Right lobe of liver (tissue), 6 donors: ENCODE measurements at regions not wholly inside any gene's neighbourhood (a gene's known extent, or its start where the extent isn't known, plus 50 kb on each side); places are given as distances from the start of the nearest gene placed in this dataset.

ENCODE experiments used
- ATAC-seq, 4 donors: fragments of 200-7000 bp; cut with Tn5 transposase; one replicate each; pipeline ENCODE4 v1.9.1; 2020; ENCODE audit warnings: mild to moderate bottlenecking in 4 of 4, moderate library complexity in 4 of 4
- DNase-seq, 3 donors: peaks; one replicate each; pipeline ENCODE4 v3.0.0-alpha.2; 2020
- H3K27ac ChIP-seq, 3 donors: fragments of 200-600 bp; one replicate each; pipeline ENCODE4 v1.8.0; 2022
- H3K27me3 ChIP-seq, 2 donors: fragments of 200-600 bp; one replicate each; pipeline ENCODE4 v1.8.0; 2022
- H3K36me3 ChIP-seq, 4 donors: fragments of 200-600 bp; sonication (generic) in 1 of 4; one replicate each; pipeline versions ENCODE4 v1.5.1 to v1.8.0; 2017 to 2022; ENCODE audit warnings: control low read depth in 1 of 4
- H3K4me1 ChIP-seq, 4 donors: fragments of 200-600 bp; sonication (generic) in 1 of 4; one replicate each; pipeline versions ENCODE4 v1.5.1 to v1.8.0; 2017 to 2022; ENCODE audit warnings: control low read depth in 1 of 4
- H3K4me3 ChIP-seq, 3 donors: fragments of 200-600 bp; one replicate each; pipeline ENCODE4 v1.8.0; 2022
- H3K9me3 ChIP-seq, 4 donors: fragments of 200-600 bp; sonication (generic) in 1 of 4; one replicate each; pipeline versions ENCODE4 v1.5.1 to v1.8.0; 2017 to 2022; ENCODE audit warnings: control low read depth in 1 of 4
- POLR2A ChIP-seq: fragments of 450-650 bp; IDR thresholded peaks from one replicate; pipeline ENCODE4 v1.6.1; 2017; ENCODE audit warnings: antibody characterized with exemption, mild to moderate bottlenecking
- WGBS: methylation state at CpG from one replicate; pipeline ENCODE4 v1.1.6; 2018; ENCODE audit warnings: low coverage, low lambda C conversion rate; ENCODE audit not compliant: insufficient coverage; ENCODE audit errors: missing lambda C conversion rate; 5-methylcytosine and 5-hydroxymethylcytosine counted together
- intact Hi-C, 2 donors: fragments of 100-400 bp; cut with DNase I; formaldehyde crosslinking; loops; one replicate each; pipeline versions ENCODE4 v1.11.2 to v1.14.1; 2022
- TF ChIP-seq, protein P1 (sequence below), 4 donors: fragments of 200-600 bp in 3 of 4; fragments of 450-650 bp in 1 of 4; IDR thresholded peaks; one replicate each; pipeline versions ENCODE4 v1.5.1 to v1.8.0; 2016 to 2022; ENCODE audit warnings: antibody characterized with exemption in 4 of 4, mild to moderate bottlenecking in 2 of 4
- donor health status: DM: no; HTN: yes; CAD: no.
- donor health status: DM: no; HTN: no; CAD: no.
- donor health status: DM: no; HTN: no; CAD: no.
- donor health status: DM: no; HTN: yes; CAD: no.
- donor health status: DM: no; HTN: yes; CAD: no.

DNA sequence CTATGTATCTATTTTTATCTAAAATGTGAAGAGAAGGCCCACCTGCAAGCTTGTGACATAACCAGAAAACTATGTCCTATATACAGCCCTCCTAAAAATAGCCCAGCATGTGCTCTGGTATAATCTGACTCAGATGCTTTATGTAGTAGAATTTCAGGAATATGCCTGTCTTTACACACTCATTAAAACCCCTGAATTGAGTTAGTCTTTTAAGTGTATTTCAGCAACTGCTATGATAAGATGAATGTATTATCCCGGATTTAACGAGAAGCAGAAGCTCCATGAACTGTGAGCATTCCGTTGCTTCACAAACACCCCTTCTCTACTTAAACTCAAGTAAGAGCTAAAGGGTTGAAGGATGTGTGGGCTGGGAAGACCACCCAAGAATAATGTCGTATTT is 89.9 kb upstream of the PRICKLE1 start:
- no peaks in the 10 kb centered on the region for H3K9me3 ChIP-seq
- no peaks in the 10 kb centered on the region for H3K4me1 ChIP-seq
- H3K4me3 ChIP-seq = no peak overlapping the region
- TF ChIP-seq POLR2A = no peak
- TF ChIP-seq, protein P1, sequence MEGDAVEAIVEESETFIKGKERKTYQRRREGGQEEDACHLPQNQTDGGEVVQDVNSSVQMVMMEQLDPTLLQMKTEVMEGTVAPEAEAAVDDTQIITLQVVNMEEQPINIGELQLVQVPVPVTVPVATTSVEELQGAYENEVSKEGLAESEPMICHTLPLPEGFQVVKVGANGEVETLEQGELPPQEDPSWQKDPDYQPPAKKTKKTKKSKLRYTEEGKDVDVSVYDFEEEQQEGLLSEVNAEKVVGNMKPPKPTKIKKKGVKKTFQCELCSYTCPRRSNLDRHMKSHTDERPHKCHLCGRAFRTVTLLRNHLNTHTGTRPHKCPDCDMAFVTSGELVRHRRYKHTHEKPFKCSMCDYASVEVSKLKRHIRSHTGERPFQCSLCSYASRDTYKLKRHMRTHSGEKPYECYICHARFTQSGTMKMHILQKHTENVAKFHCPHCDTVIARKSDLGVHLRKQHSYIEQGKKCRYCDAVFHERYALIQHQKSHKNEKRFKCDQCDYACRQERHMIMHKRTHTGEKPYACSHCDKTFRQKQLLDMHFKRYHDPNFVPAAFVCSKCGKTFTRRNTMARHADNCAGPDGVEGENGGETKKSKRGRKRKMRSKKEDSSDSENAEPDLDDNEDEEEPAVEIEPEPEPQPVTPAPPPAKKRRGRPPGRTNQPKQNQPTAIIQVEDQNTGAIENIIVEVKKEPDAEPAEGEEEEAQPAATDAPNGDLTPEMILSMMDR (IDR thresholded peaks at IDR 0.05) = no peak
- intact Hi-C loops = no loop called here
- ATAC-seq = no peak
- no peaks in the 10 kb centered on the region for H3K36me3 ChIP-seq
- 60% methylated on average over 4 of the region's 4 CpGs for WGBS
- no peaks in the 10 kb centered on the region for H3K27me3 ChIP-seq
- H3K27ac ChIP-seq = no peak overlapping the region
- no peak for DNase-seq

DNA sequence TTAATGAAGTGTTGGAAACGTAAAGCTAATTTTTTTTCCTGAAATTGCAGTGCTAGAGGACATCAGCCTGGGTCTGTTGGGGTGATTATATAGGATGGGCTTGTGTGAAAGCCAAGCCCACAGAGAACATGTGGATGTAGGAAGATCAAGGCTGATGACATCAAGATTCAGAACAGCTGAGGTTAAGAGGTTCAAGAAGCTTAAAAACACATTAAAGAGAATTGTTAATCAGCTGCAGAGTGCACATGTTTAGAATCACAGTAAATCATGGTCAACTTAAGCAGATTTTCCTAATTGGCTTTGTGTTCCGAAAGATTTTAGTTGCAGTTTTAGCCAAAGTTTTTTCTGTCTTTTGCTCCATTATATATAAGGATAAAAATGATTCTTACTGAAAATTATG is 87.9 kb upstream of the PRICKLE1 start:
- H3K9me3 ChIP-seq = no peaks in the 10 kb centered on the region
- ATAC-seq = no peak

GRCh38 chr12:42673535-42673934 is 84.0 kb upstream of the PRICKLE1 start:
- Histone ChIP-seq H3K36me3 (no peaks in the 10 kb centered on the region), H3K27ac (no peak overlapping the region), H3K4me3 (no peak overlapping the region), H3K4me1 (no peaks in the 10 kb centered on the region), H3K27me3 (no peaks in the 10 kb centered on the region), H3K9me3 (no peaks in the 10 kb centered on the region)
- WGBS = 70% methylated on average over 3 of the region's 3 CpGs
- intact Hi-C loops = no loop called here
- ATAC-seq (no peak), DNase-seq (no peak)
- no peak for TF ChIP-seq POLR2A
- TF ChIP-seq, protein P1 (IDR thresholded peaks at IDR 0.05) = no peak

More for the DNA sequence above, 87.9 kb upstream of the PRICKLE1 start:
- no peaks in the 10 kb centered on the region for H3K27me3 ChIP-seq
- TF ChIP-seq POLR2A = no peak
- TF ChIP-seq, protein P1 (IDR thresholded peaks at IDR 0.05) = no peak
- H3K27ac ChIP-seq = no peak overlapping the region
- intact Hi-C loops = no loop called here
- no peak for DNase-seq
- H3K4me3 ChIP-seq = no peak overlapping the region
- WGBS = 40% methylated on average over 2 of the region's 2 CpGs
- H3K4me1 ChIP-seq = no peaks in the 10 kb centered on the region
- H3K36me3 ChIP-seq = no peaks in the 10 kb centered on the region

GRCh38 chr12:42670719-42671118 is 81.2 kb upstream of the PRICKLE1 start:
- Histone ChIP-seq H3K27ac (no peak overlapping the region), H3K9me3 (no peaks in the 10 kb centered on the region), H3K4me3 (no peak overlapping the region), H3K4me1 (no peaks in the 10 kb centered on the region), H3K36me3 (no peaks in the 10 kb centered on the region), H3K27me3 (no peaks in the 10 kb centered on the region)
- DNase-seq (no peak), ATAC-seq (no peak)
- intact Hi-C loops = no loop called here
- TF ChIP-seq, protein P1 (IDR thresholded peaks at IDR 0.05) = no peak
- TF ChIP-seq POLR2A = no peak

DNA sequence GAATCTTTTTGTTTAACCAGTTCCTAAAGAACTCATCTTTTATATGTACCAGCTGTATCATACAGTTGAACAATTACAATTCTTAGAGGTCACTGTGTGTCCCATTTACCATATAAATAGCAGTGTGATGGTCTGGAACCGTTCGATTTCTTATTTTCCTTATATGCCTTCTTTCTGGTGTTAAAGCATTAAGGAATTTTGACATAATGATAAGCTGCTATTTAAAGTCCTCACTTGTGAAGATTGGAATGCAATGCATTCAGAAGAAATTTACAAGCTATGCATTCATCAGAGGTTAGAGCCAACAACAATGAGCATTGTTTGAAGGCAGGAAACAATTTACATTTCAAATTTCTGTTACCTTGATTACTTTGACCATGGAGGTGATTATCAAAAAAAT is 80.0 kb upstream of the PRICKLE1 start:
- H3K27ac ChIP-seq = no peak overlapping the region
- TF ChIP-seq, protein P1 (IDR thresholded peaks at IDR 0.05) = no peak
- no peak for TF ChIP-seq POLR2A
- 15% methylated on average over 2 of the region's 2 CpGs for WGBS
- H3K36me3 ChIP-seq = no peaks in the 10 kb centered on the region
- no peaks in the 10 kb centered on the region for H3K4me1 ChIP-seq
- H3K27me3 ChIP-seq = no peaks in the 10 kb centered on the region
- intact Hi-C loops = no loop called here
- DNase-seq (no peak), ATAC-seq (no peak)
- no peak overlapping the region for H3K4me3 ChIP-seq
- no peaks in the 10 kb centered on the region for H3K9me3 ChIP-seq
